Stomach (tissue), 4 donors: ENCODE measurements at regions not wholly inside any gene's neighbourhood (a gene's known extent, or its start where the extent isn't known, plus 50 kb on each side); places are given as distances from the start of the nearest gene placed in this dataset.

ENCODE experiments used
- CTCF ChIP-seq, 7 experiments: fragments of 450-650 bp in 4 of 7; fragments of 200-600 bp in 3 of 7; sonication (generic) in 3 of 7; IDR thresholded peaks; one replicate each; pipeline ENCODE4 v1.5.1; 2016 to 2019; ENCODE audit warnings: antibody characterized with exemption in 7 of 7, control low read depth in 2 of 7, mild to moderate bottlenecking in 1 of 7
- EP300 ChIP-seq: sonication (generic); formaldehyde crosslinking; IDR thresholded peaks from one replicate; pipeline ENCODE4 v1.6.1; 2017; ENCODE audit warnings: antibody characterized with exemption

DNA sequence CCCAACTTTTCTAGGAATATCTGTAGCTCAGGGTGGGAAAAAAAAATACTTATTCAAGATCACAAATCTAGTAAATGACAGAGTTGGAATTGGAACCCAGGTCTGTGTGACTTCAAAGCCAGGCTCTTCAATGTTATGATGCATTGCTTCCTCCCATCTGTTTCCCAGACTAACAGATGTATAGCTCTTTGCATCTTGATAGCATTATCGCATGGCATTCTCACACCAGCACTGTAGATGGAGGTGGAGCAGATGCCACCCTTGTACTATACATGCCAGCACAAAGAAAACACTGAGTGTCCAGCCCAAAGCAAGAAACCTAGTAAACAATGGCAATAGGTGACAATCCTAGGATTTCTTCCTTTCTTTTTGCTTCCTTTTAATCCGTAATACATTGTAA, 497.3 kb downstream of the NEBL start:
- TF ChIP-seq CTCF (IDR thresholded peaks at IDR 0.05): no peak
- no peak for TF ChIP-seq EP300
